ENCODE measurements at regions not wholly inside any gene's neighbourhood (a gene's known extent, or its start where the extent isn't known, plus 50 kb on each side); places are given as distances from the start of the nearest gene placed in this dataset.

GRCh38 chr6:22749696-22750095 is 180.3 kb downstream of the HDGFL1 start:
- TF ChIP-seq CTCF (IDR thresholded peaks at IDR 0.05) = no peak
- no peak for TF ChIP-seq POLR2A (IDR thresholded peaks at IDR 0.05)

All from right lobe of liver (tissue), 4 donors.